ENCODE measurements at regions not wholly inside any gene's neighbourhood (a gene's known extent, or its start where the extent isn't known, plus 50 kb on each side); places are given as distances from the start of the nearest gene placed in this dataset.

DNA sequence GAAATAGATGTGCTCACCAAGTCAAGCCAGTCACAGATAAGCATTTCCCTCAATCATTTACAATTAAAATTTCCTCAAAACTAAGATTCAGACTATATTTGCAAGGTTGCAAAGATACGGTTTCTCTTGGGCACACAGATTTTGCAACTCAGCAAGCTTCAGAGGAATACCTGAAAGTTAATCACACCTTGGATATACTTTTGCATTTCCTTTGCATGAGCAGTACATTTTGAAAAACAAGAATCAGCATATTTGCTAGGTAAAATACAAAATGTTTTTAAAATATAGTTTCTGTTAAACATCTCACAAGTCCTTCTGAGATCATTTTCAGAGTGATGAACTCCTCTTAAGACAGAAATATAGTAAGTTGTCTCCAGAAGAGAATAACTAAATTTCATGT is 336.9 kb downstream of the DUSP6 start:
- no peak for DNase-seq (ENCODE audit: low read depth, low spot score)

DNA sequence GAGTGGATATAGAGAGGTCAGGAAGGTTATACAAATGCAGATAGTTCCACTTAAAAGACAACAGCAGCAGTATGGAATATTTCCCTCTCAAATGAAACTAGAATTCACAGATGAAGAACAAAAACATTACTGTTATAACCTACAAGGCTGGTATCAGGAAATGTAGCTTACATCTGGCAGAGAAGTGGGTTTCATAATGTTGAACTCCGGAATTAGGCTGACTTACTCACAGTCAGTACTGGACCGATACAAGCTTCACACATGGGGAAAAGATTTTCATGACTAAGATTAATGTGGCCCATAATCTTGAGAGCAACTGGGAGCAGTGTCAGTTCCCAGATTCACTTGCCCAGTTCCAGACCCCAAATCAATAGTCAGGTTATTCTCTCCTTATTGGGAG is 353.9 kb downstream of the DUSP6 start:
- DNase-seq (ENCODE audit: low read depth, low spot score) = no peak

DNA sequence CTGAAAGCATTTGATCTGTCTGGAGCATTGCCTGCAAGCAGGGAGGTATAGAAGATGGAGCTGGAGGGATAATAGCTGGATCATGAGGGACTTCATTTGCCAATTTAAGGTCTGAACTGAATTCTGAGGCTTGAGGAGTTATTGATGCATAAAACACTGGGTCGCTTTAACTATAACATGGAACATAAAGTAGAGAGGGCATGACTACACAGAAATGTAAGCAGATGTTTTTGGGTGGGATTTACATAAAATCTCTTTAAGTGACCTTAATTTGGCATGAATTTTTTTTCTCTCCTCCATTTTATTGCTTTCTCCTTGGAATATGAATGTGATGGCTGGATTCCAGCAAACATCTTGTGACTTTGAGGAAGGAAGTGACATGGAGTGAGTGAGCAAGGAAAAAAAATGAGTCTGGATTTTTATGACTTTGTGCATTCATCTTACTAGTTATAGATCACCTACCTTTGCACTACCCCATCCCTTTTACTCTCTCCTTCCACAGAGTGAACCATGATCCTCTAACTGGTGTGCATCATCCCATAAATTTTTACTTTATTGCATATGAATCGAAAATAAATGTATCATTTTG is 356.0 kb downstream of the DUSP6 start:
- DNase-seq (ENCODE audit: low read depth, low spot score) = no peak

DNA sequence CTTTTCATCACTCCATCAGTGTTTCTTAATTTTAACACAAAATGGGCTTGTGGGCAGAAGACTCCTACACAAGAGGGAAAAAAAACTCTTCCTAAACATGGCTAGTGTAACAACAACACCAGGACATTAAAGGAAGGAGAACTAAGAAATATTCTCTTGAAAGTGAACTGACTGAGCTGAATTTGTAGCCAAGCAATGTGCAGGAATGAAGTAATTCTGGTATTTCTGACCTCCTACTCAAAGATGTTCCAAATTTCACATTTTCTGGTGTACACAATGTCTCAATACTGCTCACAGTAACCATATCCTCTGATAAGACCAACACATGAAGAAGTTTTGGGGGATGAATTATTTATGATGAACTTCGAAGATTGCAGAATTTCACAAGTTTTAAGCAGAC is 357.3 kb downstream of the DUSP6 start:
- DNase-seq (ENCODE audit: low read depth, low spot score) = no peak

DNA sequence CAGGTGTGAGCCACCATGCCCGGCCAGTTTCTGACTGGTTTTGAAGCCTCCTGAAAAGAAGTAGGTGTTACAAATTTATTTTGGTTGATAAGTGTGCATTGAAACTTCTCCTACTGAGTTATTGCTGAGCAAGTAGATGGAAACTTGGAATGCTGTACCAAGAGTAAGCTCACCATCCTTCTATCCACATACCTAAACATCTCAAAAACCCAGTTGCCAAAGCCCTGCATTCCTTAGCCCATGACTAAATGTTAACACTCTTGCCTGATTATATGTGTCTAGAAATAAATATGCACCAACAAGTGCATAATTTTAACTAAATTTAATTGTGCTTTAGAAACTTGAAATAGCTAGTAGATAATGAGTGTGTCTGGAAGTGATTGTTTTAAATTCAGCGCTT is 357.8 kb downstream of the DUSP6 start:
- no peak for DNase-seq (ENCODE audit: low read depth, low spot score)

DNA sequence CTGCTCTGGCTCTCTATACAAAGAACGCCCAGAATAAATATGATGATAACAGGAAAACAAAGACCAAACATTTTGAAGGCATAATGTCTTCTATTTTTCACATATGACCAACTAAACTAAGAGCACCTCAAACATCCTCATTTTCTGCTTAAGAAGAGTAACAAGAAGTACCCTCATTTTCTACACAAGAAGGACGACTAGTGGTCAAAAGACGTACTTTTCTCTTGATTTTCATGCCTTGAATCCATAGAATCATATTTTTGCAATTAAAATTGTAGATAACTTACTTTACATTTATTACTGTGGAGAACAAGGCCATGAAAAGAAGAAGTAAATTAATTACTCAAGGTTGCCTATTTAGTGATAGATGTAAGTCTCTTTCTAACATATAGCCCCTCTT is 358.6 kb downstream of the DUSP6 start:
- DNase-seq (ENCODE audit: low read depth, low spot score) = no peak

DNA sequence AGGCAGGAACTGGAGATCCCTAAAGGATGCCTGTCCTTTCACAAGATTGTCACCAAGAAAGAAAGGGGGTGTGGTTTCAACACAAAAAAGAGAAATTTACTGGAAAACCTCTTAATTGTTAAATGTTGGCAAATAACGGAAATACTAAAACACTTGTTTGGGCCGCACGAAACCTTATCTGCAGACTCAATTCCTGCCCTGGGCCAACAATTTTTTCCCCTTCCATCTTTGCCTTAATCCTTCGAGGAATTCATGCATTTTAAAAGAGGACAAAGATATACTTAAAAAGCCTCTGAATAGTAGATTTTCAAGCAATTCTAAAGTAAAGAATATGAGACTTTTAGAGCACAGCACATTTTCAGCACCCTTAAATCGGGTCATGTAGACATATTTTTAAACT is 366.2 kb downstream of the DUSP6 start:
- no peak for DNase-seq (ENCODE audit: low read depth, low spot score)

DNA sequence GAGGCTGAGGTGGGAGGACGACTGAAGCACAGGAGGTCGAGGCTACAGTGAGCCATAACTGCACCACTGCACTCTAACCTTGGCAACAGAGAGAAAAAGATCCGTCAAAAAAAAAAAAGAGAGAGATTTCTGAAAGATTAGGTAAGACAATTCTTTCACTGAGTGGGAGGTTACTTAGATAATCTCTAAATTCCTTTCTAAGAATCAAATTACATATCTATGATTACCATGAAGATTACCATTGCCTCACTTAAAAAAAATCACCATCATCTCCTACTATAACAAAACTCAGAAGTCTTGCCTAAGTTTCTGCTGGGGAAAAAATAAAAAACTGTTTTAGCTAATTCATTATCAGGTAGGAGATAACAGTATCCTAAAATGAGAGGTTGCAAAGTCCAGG is 366.7 kb downstream of the DUSP6 start:
- DNase-seq (ENCODE audit: low read depth, low spot score) = no peak

DNA sequence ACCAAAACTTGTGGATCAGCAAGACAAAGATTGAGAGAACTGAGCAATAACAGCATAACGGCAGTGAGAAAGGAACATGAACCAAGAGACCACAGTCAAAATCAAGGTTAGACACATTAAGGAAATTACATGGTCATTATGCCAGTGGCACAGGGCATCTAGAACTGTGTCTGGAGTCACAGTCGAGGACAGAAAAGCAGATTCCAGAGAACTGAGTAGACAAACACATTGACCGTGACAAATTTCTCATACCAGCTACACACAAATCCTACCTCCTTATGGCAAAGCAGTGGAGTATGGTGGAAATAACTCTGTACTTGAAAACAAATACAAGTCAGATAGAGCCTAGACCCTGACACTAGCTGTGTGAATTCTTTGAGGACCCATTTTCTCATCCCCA is 367.3 kb downstream of the DUSP6 start:
- no peak for DNase-seq (ENCODE audit: low read depth, low spot score)

DNA sequence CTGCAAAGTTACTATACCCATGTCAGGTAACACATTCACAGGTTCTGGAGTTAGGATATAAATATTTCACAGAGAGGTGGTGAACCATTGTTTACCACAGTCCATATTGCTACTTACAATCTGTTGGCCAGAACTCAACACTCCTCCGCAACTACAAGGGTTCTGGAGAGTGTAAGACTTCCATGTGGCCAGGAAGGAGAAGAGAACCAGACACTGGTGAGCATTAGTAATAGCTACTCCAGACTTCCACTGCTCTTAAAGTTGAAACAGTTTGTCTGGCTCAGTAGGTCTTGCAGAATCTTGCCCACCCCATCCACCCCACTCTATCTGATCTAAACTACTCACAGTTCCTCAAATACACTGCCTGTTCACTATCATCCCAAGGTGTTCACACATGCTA is 369.6 kb downstream of the DUSP6 start:
- no peak for DNase-seq (ENCODE audit: low read depth, low spot score)

DNA sequence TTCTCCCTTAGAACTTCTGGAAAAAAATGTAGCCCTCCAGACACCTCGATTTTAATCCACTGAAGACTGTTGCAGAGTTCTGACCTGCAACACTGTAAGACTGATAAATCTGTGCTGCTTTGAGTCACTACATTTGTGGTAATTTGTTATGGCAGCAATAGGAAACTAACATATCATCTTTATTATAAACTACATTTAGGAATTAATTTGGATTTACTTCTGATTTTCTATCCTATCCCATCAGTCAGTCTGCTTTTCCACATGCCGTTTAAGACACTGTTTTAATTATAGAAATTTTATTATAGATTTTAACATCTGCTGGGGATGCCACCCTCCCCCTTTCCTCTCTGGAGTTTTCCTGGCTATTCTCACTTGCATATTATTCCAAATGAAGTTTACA is 375.2 kb downstream of the DUSP6 start:
- DNase-seq (ENCODE audit: low read depth, low spot score) = no peak

DNA sequence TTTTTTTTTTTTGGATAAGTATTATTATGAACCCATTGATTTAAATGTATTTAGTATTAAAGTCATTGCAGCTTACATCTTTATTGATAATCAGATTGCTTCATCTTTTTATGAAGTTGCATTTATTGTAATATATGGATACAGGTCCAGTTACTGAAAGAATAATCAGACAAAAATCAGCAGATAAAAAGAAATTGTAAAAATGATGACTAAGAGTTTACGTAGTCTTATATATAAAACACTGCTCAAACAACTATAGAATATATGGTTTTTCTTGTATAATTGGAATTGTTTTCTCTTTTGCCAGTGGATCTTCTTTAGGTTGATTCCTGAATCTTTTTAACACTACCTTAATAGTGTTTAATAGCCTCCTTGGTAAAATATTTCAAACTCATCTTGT is 378.3 kb downstream of the DUSP6 start:
- no peak for DNase-seq (ENCODE audit: low read depth, low spot score)

DNA sequence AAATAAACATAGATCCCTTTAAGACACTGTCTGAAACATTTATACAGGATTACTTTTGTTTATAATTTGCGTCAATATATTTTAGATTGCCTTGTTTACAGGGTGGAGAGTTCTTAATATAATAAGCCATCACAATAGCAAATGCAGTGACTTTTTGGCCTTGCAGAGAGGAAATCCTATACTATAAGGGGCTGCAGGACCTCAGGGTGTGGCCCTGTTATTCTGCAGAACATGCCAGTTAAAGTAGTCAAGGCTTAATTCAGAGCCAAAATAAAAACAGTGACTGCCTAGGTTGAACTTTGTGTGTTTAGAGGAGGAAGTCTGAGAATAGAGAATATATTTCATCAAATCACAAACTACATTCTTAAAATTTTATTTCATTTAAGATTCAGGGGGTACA is 381.6 kb downstream of the DUSP6 start:
- no peak for DNase-seq (ENCODE audit: low read depth, low spot score)

DNA sequence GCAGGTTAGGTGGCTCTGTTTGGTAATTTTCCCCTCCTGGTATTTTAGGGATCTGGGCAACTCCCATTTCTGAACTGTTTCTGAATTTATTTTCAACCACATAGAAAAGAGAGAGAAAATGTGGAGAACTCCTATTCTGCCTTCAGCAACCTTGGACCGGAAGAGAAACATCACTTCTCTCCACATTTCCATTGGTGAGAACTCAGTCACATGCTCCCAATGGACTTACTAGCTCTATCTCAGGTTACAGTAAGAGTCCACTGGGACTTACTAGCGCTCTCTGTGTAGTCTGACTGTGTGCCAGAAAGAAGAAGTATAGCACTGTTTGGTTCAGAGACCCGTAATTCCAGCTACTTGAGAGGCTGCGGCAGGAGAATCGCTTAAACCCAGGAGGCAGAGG is 383.2 kb downstream of the DUSP6 start:
- DNase-seq (ENCODE audit: low read depth, low spot score) = no peak

DNA sequence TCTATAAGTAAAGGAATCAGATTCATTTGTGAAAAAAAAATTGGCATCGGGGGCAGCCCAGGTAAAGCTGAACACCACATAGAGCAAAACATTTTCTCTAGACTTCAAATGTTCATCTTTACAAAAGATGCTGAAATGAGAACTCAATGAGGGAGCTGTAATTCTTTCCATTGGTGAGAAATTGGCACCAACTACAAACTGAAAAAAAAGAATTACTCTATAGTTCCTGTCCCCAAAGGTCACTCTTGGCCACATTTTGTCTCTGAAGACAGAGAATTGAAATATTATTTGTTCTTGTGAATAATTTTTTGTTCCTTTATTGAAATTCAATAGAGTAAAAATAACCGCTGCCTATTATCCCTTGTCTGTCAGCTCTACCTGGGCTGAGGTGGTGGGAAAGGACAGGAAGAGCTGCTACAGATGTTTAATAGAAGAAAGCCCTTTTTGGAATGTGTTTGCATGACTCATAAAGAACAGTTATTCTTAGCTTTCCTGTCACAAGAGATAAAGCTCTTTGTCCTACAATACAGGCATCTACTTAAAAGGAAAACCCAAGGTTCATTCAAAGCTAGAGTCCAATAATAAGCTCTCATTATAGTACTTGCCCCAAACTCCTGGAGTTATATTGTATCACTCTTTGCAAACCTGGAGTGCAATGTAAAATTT is 380.1 kb upstream of the KITLG start:
- no peak for DNase-seq (ENCODE audit: low read depth, low spot score)

DNA sequence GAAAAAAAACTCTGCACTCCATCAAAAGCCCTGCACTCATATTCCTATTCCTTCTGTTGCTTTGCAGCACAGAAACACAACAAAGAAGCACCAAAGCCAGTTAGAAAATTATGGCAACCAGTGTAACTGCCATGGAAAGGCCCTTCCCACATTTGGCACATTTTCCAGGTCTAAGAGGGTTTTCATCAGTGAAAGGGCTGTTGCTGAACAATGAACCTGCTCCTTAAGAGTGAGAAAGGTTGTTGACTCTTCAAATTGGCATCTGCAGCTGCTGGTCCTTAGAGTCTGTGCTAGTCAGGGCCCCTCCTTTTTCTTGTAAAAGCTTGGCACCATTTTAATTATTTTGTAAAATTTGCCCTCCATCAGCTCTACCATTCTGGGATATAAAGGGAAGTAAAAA is 378.7 kb upstream of the KITLG start:
- no peak for DNase-seq (ENCODE audit: low read depth, low spot score)

DNA sequence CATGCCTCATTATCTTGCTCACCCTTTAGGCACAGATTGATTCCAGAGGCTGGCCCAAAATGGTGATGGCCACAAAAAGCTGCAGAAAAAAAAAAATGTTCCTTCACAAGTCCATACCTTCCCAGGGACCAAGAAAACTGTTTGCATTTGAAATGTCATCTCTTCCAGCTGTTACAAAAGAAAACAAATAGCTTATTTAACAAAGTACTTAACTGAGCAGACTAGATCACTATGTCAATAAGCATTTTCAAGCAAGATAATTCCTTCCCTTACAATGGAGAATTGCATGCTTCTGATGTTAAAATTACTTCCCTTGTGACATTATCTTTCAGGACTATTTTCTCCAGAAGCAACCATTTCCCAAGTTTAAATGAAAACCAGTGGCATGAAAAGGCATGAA is 377.9 kb upstream of the KITLG start:
- no peak for DNase-seq (ENCODE audit: low read depth, low spot score)

DNA sequence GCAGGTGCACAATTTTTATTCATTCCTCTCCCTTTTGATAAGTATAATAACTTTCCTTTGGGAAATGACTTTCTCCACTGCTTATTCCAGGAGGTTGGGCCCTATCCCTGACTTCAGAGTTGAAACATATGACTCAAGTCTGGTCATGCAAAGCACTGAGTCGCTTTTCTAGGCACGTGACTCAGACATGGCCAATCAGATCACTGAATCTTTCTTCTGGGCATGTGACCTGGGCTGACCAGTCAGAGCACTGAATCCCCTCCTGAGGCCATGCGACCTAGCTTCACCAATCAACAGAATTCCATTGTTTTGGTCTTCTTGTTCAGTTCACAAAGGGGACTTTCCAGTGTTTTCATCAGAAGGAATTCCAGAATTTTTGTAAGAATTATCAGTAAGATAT is 377.1 kb upstream of the KITLG start:
- no peak for DNase-seq (ENCODE audit: low read depth, low spot score)

DNA sequence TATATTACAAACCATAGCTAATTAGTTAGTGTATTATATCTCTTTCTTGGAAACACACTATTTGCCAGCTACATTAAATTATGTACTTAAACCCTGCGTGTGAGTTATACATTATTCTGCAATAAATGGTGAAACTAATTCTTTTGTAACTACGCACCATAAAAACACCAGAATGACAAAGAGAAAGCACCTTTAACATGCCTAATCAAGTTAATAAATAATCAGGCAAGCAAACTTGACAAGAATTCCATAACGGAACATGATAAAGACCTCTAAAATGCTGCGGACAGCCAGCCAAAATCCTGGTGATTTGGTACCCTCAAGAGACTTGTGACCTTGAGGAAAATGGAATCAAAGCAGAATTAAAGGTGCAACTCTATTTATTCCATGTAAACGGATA is 375.3 kb upstream of the KITLG start:
- no peak for DNase-seq (ENCODE audit: low read depth, low spot score)

DNA sequence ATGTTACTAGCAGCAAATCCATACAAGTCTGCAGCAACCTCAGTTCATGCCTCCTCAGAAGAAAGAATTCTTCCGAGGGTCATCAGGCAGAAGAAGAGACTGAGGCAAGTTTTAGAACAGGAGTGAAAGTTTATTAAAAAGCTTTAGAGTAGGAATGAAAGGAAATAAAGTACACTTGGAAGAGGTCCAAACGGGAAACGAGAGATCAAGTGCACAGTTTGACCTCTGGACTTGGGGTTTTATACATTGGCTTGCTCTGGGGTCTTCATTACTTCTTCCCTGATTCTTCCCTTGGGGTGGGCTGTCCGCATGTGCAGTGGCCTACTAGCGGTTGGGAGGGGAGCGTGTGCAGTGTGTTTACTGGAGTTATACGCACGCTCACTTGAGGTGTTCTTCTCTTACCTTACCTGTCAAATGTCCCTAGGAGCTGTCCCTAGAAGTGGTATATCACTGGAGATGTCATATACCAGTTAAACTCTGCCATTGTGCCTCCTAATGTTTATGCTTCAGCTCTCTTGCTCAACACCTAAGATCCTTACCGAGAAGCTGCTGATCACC is 372.8 kb upstream of the KITLG start:
- DNase-seq (ENCODE audit: low read depth, low spot score) = no peak

DNA sequence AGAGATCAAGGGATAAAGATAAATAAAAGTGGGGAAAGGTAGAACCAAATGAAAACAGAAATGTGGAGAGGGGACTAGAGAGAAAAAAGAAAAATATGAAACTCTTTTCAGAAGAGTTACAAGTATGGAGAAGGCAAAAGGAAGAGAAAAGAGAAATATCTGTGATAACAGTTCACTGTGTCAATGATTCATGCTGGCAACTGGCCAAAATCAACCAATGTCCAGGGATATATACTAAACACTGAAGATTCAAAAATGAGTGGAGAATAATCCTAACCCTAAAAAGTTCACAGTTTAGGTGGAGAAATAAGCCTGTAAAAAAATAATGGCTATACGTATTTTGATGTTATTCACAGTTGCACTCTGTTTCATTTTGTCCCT is 372.3 kb upstream of the KITLG start:
- no peak for DNase-seq (ENCODE audit: low read depth, low spot score)

DNA sequence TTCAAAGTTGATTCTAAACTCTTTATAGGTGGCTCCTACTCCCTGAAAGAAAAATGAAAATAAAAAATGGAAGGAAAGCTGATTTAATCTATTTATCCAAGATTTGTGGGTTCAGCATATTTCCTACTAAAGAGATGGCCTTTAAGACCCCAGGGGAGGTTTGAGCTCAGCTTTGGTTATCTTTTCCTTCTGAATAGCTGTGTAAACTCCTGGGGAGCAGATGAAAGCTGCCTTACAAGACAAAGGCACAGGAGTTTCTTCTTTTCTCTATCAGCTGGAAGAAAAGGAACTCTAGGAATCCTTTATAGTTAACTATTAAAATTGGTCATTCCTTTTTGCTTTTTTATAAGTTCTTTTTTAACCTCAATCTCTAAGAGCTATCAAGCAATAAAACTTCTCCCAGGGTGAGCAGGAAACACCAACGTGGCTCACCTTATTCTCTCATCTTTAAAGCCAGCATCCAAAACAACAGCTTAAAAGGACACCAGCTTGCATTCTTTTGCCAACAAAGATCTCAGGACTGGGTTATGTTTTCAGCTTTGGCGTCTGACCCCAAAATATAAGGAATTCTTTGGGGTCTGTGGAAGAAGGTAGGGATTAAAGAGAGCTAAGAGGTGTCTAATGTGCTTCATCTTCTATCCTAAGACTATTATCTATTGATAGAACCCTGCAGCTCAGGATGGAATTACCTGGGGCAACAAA is 371.7 kb upstream of the KITLG start:
- no peak for DNase-seq (ENCODE audit: low read depth, low spot score)

DNA sequence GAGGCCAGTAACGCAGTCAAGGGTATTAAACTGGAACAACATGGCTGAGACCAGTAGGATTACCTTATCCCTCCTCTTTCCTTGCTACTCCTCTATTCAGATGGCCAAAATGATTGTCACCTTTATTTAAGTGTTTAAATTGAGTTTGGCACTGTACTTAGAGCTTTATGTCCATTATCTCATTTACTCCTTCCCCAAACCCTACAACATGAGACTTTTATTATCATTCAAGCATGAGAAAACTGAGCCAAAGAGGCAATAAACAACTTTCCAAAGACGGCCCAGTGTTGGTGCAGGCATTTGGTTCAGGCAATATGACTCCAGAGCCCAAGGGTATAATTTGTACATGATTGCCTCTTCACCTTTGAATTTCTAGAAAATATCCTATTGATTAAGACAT is 370.9 kb upstream of the KITLG start:
- DNase-seq (ENCODE audit: low read depth, low spot score) = no peak

Data from activated naive CD8-positive, alpha-beta T cell treated with anti-CD3 and anti-CD28 coated beads, Interleukin-2, amount 50 U/mL, for 16 hours (primary cell).